GM23338 (cell line): ENCODE measurements at regions not wholly inside any gene's neighbourhood (a gene's known extent, or its start where the extent isn't known, plus 50 kb on each side); places are given as distances from the start of the nearest gene placed in this dataset.

Experiments used
- CTCF ChIP-seq, 2 experiments: fragments of 200-600 bp in 1 of 2; sonication (generic) in 1 of 2; conservative IDR thresholded peaks; 2 replicates each; pipeline versions ENCODE4 v1.5.1 to v1.6.1; 2016 to 2017; ENCODE audit warnings: antibody characterized with exemption in 2 of 2, low read depth in 2 of 2, mild to moderate bottlenecking in 2 of 2, moderate library complexity in 1 of 2
- ETS1 ChIP-seq: IDR thresholded peaks from 2 replicates; pipeline ENCODE4 v1.6.1; 2016; ENCODE audit warnings: antibody characterized with exemption
- EZH2phosphoT487 ChIP-seq: fragments of 200-600 bp; sonication (generic); IDR thresholded peaks from one replicate; pipeline ENCODE4 v1.8.1; 2018; ENCODE audit warnings: antibody characterized with exemption; ENCODE audit not compliant: unreplicated experiment
- POLR2AphosphoS5 ChIP-seq: IDR thresholded peaks from 2 replicates; pipeline ENCODE4 v1.6.1; 2016; ENCODE audit warnings: antibody characterized with exemption, low read depth
- STAT1 ChIP-seq: IDR thresholded peaks from one replicate; pipeline ENCODE4 v1.6.1; 2016; ENCODE audit warnings: antibody characterized with exemption; ENCODE audit not compliant: unreplicated experiment

DNA sequence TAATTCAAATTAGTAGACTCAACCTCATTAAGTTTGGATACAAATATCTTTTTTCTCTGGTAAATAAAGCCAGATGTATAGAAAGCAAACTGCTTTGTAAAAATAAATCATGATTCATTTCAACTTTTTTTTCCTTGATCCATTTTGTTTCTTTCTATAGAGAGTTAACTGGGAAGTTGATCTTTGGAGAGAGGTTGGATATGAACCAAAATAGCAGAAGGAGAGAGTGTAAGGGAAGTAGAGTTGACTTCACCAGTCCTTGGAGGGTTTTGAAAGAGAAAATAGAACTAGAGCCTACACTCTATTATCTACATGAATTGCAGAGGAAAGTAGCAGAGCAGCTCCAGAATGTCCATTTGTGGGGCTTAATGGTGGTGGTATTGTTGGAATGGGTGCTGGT is 243.8 kb downstream of the ADGRL2 start:
- TF ChIP-seq CTCF (conservative IDR thresholded peaks at IDR 0.05; ENCODE audit: low read depth in 2 of 2) (no peak), EZH2phosphoT487 (no peak), POLR2AphosphoS5 (no peak), ETS1 (no peak), STAT1 (no peak)
